ENCODE measurements at regions not wholly inside any gene's neighbourhood (a gene's known extent, or its start where the extent isn't known, plus 50 kb on each side); places are given as distances from the start of the nearest gene placed in this dataset.
A peak's percentile ranks its signal among the peaks of the same experiment; 100 is the strongest.
"Not testable (repeated sequence)": the region's sequence is repeated elsewhere in the genome, so short reads cannot be mapped to it uniquely, and the experiment has no call there.

GRCh38 chr11:12058425-12059115, 50.1 kb upstream of the DKK3 start:
- 70 to 93% (median 82%) methylated on average over 5 to 11 of the region's 14 CpGs; no CpG with 5 or more reads in 1 of the 10 experiments for WGBS, 10 experiments
- peak in 1 of 8 experiments; percentile 24 for ATAC-seq (replicated peaks in 6 of 8)
- H3K4me1 ChIP-seq (replicated peaks in 1 of 2), result no peaks in the 10 kb centered on the region
- H3K4me3 ChIP-seq, result no peak overlapping the region
- H3K27ac ChIP-seq, result no peak overlapping the region
- in situ Hi-C loops (cut with MboI; ENCODE audit: low pct_unique_long_range_greater_than_20kb in 2 of 9, low sequenced_read_pairs in 9 of 9, unreplicated experiment in 9 of 9), result loop anchor here in 6 of 9 experiments (10.0 to 25.0 kb wide), 3 partner anchors 179 to 226 kb away; no protein-coding TSS in a partner anchor

- H3K4me1 ChIP-seq (replicated peaks in 1 of 2); H3K27ac ChIP-seq; ATAC-seq (replicated peaks in 6 of 8); H3K4me3 ChIP-seq: not testable (repeated sequence)
- in situ Hi-C loops (cut with MboI; ENCODE audit: low pct_unique_long_range_greater_than_20kb in 2 of 9, low sequenced_read_pairs in 9 of 9, unreplicated experiment in 9 of 9), result loop anchor here in 6 of 9 experiments (10.0 to 25.0 kb wide), 3 partner anchors 178 to 226 kb away; no protein-coding TSS in a partner anchor
- 53 to 100% (median 91%) methylated on average over 1 to 3 of the region's 3 CpGs for WGBS, 10 experiments
These were observed 50.7 kb upstream of the DKK3 start for GRCh38 chr11:12059144-12059543.

DNA sequence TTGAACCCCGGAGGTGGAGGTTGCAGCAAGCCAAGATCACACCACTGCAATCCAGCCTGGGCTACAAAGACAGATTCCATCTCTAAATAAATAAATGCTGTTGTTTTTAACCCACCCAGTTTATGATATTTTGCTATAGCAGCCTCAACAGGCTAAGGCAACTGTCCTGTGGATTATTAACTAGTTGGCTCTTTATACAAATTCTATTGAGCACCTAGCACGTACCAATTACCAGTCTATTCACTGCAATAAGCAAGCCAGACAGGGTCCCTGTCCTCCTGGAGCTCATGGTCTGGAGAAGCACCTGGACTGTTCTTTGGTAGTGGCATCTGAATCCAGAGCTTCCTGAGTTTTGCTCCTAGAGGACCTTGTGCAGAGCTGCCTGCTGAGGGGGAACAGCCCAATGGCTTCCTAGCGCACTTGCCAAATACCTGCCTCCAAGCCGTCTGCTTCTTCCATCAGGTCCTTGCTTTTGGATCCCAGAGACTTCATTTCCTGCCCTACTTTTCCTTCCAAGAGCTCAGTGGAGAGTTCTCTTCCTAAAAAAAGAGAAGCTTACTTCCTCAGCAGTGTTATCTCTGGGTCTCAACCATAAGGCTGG, 49.9 kb upstream of the MICAL2 start:
- in situ Hi-C loops (cut with MboI; ENCODE audit: low pct_unique_long_range_greater_than_20kb in 2 of 9, low sequenced_read_pairs in 9 of 9, unreplicated experiment in 9 of 9), result loop anchor here in 4 of 9 experiments (25.0 kb wide), 1 partner anchor 177 kb away; no protein-coding TSS in a partner anchor
- no peak overlapping the region for H3K27ac ChIP-seq
- no peaks in the 10 kb centered on the region for H3K4me1 ChIP-seq (replicated peaks in 1 of 2)
- no peak for ATAC-seq (replicated peaks in 6 of 8)
- H3K4me3 ChIP-seq, result no peak overlapping the region
- 76 to 100% (median 93%) methylated on average over 1 to 2 of the region's 4 CpGs; no CpG with 5 or more reads in 6 of the 10 experiments for whole genome bisulfite sequencing, 10 experiments
